ENCODE measurements at regions not wholly inside any gene's neighbourhood (a gene's known extent, or its start where the extent isn't known, plus 50 kb on each side); places are given as distances from the start of the nearest gene placed in this dataset.

GRCh38 chr2:188810586-188810985 is 163.6 kb upstream of the COL3A1 start:
- TF ChIP-seq, protein P1, sequence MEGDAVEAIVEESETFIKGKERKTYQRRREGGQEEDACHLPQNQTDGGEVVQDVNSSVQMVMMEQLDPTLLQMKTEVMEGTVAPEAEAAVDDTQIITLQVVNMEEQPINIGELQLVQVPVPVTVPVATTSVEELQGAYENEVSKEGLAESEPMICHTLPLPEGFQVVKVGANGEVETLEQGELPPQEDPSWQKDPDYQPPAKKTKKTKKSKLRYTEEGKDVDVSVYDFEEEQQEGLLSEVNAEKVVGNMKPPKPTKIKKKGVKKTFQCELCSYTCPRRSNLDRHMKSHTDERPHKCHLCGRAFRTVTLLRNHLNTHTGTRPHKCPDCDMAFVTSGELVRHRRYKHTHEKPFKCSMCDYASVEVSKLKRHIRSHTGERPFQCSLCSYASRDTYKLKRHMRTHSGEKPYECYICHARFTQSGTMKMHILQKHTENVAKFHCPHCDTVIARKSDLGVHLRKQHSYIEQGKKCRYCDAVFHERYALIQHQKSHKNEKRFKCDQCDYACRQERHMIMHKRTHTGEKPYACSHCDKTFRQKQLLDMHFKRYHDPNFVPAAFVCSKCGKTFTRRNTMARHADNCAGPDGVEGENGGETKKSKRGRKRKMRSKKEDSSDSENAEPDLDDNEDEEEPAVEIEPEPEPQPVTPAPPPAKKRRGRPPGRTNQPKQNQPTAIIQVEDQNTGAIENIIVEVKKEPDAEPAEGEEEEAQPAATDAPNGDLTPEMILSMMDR (IDR thresholded peaks at IDR 0.05; ENCODE audit: low read depth, low read length, missing control alignments): no peak
- no peak overlapping the region for H3K4me3 ChIP-seq (ENCODE audit: low read depth, low read length)
- DNase-seq (ENCODE audit: low read depth): no peak

GRCh38 chr2:188811522-188811921 is 162.7 kb upstream of the COL3A1 start:
- TF ChIP-seq, protein P1 (IDR thresholded peaks at IDR 0.05; ENCODE audit: low read depth, low read length, missing control alignments): no peak
- H3K4me3 ChIP-seq (ENCODE audit: low read depth, low read length): no peak overlapping the region
- no peak for DNase-seq (ENCODE audit: low read depth)

- TF ChIP-seq, protein P1 (IDR thresholded peaks at IDR 0.05; ENCODE audit: low read depth, low read length, missing control alignments): no peak
- H3K4me3 ChIP-seq (ENCODE audit: low read depth, low read length): no peak overlapping the region
- DNase-seq (ENCODE audit: low read depth): no peak
Measured at GRCh38 chr2:188813315-188813714, 160.9 kb upstream of the COL3A1 start.

- TF ChIP-seq, protein P1 (IDR thresholded peaks at IDR 0.05; ENCODE audit: low read depth, low read length, missing control alignments): no peak
- no peak for DNase-seq (ENCODE audit: low read depth)
- H3K4me3 ChIP-seq (ENCODE audit: low read depth, low read length): no peak overlapping the region
Measured at GRCh38 chr2:188813857-188814256, 160.3 kb upstream of the COL3A1 start.

- H3K4me3 ChIP-seq (ENCODE audit: low read depth, low read length): no peak overlapping the region
- TF ChIP-seq, protein P1 (IDR thresholded peaks at IDR 0.05; ENCODE audit: low read depth, low read length, missing control alignments): no peak
Measured at GRCh38 chr2:188819011-188819410, 155.2 kb upstream of the COL3A1 start.

GRCh38 chr2:188819792-188820191 is 154.4 kb upstream of the COL3A1 start:
- no peak overlapping the region for H3K4me3 ChIP-seq (ENCODE audit: low read depth, low read length)
- DNase-seq (ENCODE audit: low read depth): no peak
- TF ChIP-seq, protein P1 (IDR thresholded peaks at IDR 0.05; ENCODE audit: low read depth, low read length, missing control alignments): no peak

More at GRCh38 chr2:188819011-188819410, 155.2 kb upstream of the COL3A1 start:
- DNase-seq (ENCODE audit: low read depth): no peak

DNA sequence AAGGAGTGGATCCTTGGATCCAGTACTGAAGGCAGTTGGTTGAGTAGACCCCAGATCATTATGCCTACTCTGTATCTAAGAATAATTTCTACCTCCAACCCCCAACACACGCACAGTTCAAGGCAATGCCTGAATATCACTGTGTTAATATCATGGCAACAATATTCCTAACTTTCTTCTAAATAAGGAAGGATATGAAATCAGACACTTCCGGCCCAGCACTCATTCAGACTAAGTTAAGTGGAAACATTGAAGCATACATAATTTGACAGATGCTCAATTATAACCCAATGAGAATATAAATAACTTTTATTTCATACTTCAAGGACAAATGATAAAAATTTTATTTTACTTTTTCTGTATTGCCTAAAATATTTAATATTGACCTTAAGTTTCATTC is 153.6 kb upstream of the COL3A1 start:
- no peak overlapping the region for H3K4me3 ChIP-seq (ENCODE audit: low read depth, low read length)
- DNase-seq (ENCODE audit: low read depth): no peak
- TF ChIP-seq, protein P1 (IDR thresholded peaks at IDR 0.05; ENCODE audit: low read depth, low read length, missing control alignments): no peak

Data from GM12864 (cell line).